Esophagus muscularis mucosa (tissue), 4 donors: ENCODE measurements at regions not wholly inside any gene's neighbourhood (a gene's known extent, or its start where the extent isn't known, plus 50 kb on each side); places are given as distances from the start of the nearest gene placed in this dataset.
A peak's percentile ranks its signal among the peaks of the same experiment; 100 is the strongest.

ENCODE experiments used
- DNase-seq: peaks from one replicate; pipeline ENCODE4 v3.0.0-alpha.2; 2017; ENCODE audit errors: extremely low spot score
- H3K27ac ChIP-seq, 4 donors: fragments of 200-600 bp; sonication (generic); replicated peaks in 1 of 4; 1 replicate in 3 of 4; 2 replicates in 1 of 4; pipeline ENCODE4 v1.5.1; 2016 to 2019; ENCODE audit warnings: mild to moderate bottlenecking in 1 of 4
- H3K27me3 ChIP-seq, 4 donors: fragments of 200-600 bp; sonication (generic); one replicate each; pipeline versions ENCODE4 v1.5.1 to v1.6.0; 2016 to 2019
- H3K36me3 ChIP-seq, 4 donors: fragments of 200-600 bp; sonication (generic); one replicate each; pipeline ENCODE4 v1.5.1; 2016 to 2019
- H3K4me1 ChIP-seq, 4 donors: fragments of 200-600 bp; sonication (generic); one replicate each; pipeline ENCODE4 v1.5.1; 2016 to 2019
- H3K4me3 ChIP-seq, 4 donors: fragments of 200-600 bp; sonication (generic); 1 replicate in 2 of 4; 2 replicates in 2 of 4; pipeline ENCODE4 v1.5.1; 2016 to 2019; ENCODE audit warnings: mild to moderate bottlenecking in 4 of 4, moderate library complexity in 1 of 4
- H3K9me3 ChIP-seq, 4 donors: fragments of 200-600 bp; sonication (generic); 1 replicate in 3 of 4; 2 replicates in 1 of 4; pipeline ENCODE4 v1.5.1; 2016 to 2019
- CTCF ChIP-seq, 3 experiments: fragments of 200-600 bp in 2 of 3; fragments of 450-650 bp in 1 of 3; sonication (generic) in 2 of 3; IDR thresholded peaks; one replicate each; pipeline ENCODE4 v1.5.1; 2017 to 2019; ENCODE audit warnings: antibody characterized with exemption in 3 of 3, mild to moderate bottlenecking in 2 of 3, moderate library complexity in 1 of 3
- EP300 ChIP-seq: sonication (generic); formaldehyde crosslinking; IDR thresholded peaks from one replicate; pipeline ENCODE4 v1.6.1; 2017; ENCODE audit warnings: antibody characterized with exemption
- POLR2A ChIP-seq: fragments of 450-650 bp; IDR thresholded peaks from one replicate; pipeline ENCODE4 v1.6.1; 2017; ENCODE audit warnings: antibody characterized with exemption, moderate library complexity, mild to moderate bottlenecking, low read depth
- POLR2AphosphoS5 ChIP-seq, 2 donors: sonication (generic); formaldehyde crosslinking; IDR thresholded peaks; one replicate each; pipeline ENCODE4 v1.6.1; 2017; ENCODE audit warnings: antibody characterized with exemption in 2 of 2
- WGBS: methylation state at CpG from one replicate; pipeline ENCODE4 v1.1.5; 2018; 5-methylcytosine and 5-hydroxymethylcytosine counted together
- intact Hi-C: fragments of 100-400 bp; cut with DNase I; formaldehyde crosslinking; loops from one replicate; pipeline ENCODE4 v1.15.1; 2023

DNA sequence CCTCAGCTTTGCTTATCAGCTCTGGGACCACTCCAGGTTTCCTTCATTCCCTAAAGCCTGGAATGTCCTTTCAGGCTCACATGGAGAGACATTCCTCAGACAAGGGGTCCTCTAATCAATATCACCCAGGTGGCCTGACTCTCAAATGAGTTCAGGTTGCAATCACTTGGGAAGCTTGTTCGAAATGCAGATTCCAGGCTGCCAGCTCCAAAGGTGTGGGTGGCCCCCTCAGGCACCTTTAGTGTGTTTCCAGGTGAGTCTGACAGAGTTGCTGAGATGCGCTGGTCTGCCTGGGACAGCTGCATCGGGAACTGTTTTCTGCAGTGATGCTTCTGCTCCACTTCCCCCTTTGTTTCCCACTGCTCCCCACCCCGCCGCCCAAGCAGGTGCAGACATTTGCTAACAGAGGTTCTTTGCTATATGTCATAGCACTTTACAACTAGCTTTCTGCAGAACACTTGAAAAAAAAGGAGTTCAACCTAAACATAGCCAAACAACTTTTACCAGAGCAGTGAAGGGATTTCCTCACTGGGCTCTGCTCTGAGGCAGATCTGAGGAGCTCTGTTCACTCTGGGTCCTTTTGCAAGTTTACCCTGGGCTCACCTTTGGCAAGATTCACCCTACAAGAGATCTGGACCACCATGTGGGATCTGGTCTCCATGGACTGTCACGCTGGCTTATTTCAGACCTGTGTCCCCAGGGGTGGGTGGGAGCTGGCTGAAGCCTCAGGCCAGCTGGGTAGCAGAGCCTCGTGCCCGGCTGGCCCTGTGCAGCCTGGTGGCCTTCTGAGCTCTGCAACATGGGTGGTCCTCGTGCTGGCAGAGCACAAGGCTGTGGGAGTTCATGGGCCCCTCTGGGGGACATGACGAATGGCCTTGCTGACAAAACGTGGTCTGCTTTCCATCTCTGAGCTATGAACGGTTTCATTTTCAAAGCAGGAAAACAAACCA, 539.6 kb downstream of the CCDC171 start:
- Histone ChIP-seq H3K27me3 (no peaks in the 10 kb centered on the region), H3K36me3 (no peaks in the 10 kb centered on the region), H3K4me3 (peak overlapping the region in 1 of 4 donors; percentile 11), H3K9me3 (peaks cover 0 to 5% (median 0%) of the 10 kb centered on the region in 4 donors), H3K27ac (no peak overlapping the region), H3K4me1 (no peaks in the 10 kb centered on the region)
- 51% methylated on average over 11 of the region's 12 CpGs for WGBS
- intact Hi-C loops: no loop called here
- no peak for TF ChIP-seq CTCF (IDR thresholded peaks at IDR 0.05)
- no peak for TF ChIP-seq POLR2AphosphoS5 (IDR thresholded peaks at IDR 0.05)
- TF ChIP-seq POLR2A: no peak
- no peak for TF ChIP-seq EP300
- peak; percentile 79 for DNase-seq

DNA sequence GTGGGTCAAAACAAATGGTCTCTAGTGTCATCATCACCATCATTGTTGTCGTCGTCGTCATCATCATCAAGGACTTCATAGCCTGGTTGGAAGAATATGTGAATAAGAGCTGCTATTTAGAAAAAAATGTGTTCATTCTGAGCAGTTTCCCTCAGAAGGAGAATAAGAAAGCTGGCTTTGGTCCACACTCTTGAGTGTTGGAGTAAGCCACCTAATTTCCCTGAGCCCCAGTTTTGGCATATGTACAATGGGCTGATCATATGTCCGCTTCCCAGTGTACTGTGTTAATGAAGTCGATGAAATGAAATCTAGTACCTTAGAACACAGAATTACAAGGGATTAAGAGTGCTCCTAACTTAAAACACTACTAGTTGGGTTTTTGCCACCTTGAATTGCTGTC, 545.5 kb downstream of the CCDC171 start:
- TF ChIP-seq POLR2AphosphoS5 (IDR thresholded peaks at IDR 0.05) (no peak), POLR2A (no peak), CTCF (IDR thresholded peaks at IDR 0.05) (no peak), EP300 (no peak)
- 97% methylated on average over 5 of the region's 5 CpGs for WGBS
- Histone ChIP-seq H3K4me1 (peaks cover 0 to 21% (median 5%) of the 10 kb centered on the region in 4 donors), H3K27ac (no peak overlapping the region), H3K36me3 (no peaks in the 10 kb centered on the region), H3K4me3 (no peak overlapping the region), H3K27me3 (no peaks in the 10 kb centered on the region), H3K9me3 (no peaks in the 10 kb centered on the region)
- no peak for DNase-seq
- intact Hi-C loops: no loop called here

DNA sequence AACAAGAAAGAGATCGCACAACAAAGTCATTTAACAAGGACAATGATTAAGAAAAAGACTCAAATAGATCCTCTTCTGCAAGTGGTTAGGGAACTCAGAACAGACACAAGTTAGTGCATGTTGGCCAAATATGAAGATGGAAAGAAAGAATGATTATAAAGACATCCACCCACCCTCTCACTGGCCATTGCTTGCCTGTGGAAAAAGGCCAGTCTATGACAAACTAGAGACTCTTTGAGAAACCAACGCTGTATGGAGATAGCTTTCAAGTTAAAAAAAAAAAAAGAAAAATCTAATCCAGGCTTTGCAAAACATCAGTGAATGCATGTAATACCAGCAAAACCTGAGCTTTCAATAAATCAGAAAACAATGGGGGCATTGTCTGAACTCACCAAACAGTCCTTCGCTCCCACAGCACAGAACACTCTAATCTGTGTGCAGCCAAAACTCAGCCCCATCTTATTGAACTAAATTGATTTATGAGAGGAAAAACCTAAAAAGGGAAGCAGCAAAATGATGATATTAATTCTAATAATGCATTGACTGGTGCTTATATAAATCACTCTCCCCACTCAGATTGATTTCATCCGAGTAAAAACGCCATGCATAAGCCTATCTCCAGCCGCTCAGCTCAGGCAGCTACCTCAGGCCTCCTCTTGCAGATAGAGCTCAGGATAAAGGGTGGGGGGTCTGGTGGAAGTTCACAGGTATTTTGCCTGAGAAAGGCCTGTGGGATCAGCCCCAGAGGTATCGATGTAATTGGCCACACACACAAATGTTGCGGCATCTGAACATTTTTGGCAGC, 547.1 kb downstream of the CCDC171 start:
- peaks cover 0 to 33% (median 7%) of the 10 kb centered on the region in 4 donors for H3K4me1 ChIP-seq
- no peaks in the 10 kb centered on the region for H3K36me3 ChIP-seq
- intact Hi-C loops: no loop called here
- 82% methylated on average over 8 of the region's 8 CpGs for WGBS
- no peak for DNase-seq
- H3K27ac ChIP-seq: no peak overlapping the region
- H3K27me3 ChIP-seq: no peaks in the 10 kb centered on the region
- H3K9me3 ChIP-seq: no peaks in the 10 kb centered on the region
- no peak for TF ChIP-seq POLR2A
- no peak overlapping the region for H3K4me3 ChIP-seq

- intact Hi-C loops: no loop called here
- Histone ChIP-seq H3K36me3 (no peaks in the 10 kb centered on the region), H3K4me1 (peaks cover 0 to 33% (median 7%) of the 10 kb centered on the region in 4 donors), H3K4me3 (no peak overlapping the region), H3K9me3 (no peaks in the 10 kb centered on the region), H3K27me3 (no peaks in the 10 kb centered on the region), H3K27ac (peak overlapping the region in 3 of 4 donors; percentile 18 to 72 (median 48))
- DNase-seq: no peak
- 59% methylated on average over 7 of the region's 8 CpGs for whole genome bisulfite sequencing
- TF ChIP-seq CTCF (IDR thresholded peaks at IDR 0.05) (no peak), POLR2AphosphoS5 (IDR thresholded peaks at IDR 0.05) (no peak), EP300 (no peak), POLR2A (no peak)
These were observed 547.8 kb downstream of the CCDC171 start for GRCh38 chr9:16100537-16101091.

DNA sequence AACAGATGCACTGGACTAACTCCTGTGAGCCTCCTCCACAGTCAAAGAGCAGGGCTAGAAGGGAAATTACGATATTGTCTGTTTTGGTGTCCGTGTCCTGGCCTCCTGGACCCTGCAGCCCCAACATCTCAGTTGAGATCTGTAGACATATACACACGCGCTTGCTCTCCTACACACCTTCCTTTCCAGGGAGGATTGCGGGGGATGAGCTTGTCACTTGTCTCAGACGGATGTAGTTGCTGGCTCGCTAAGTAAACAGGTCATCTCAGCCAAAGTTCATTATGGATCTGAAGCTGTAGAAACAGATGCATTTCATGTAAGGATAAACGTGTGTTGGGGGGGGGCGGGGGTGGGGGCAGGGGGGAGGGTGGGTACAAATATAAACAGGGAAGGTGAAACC, 549.3 kb downstream of the CCDC171 start:
- no peak for DNase-seq
- Histone ChIP-seq H3K27me3 (no peaks in the 10 kb centered on the region), H3K4me1 (peaks cover 0 to 33% (median 7%) of the 10 kb centered on the region in 4 donors), H3K9me3 (no peaks in the 10 kb centered on the region), H3K36me3 (no peaks in the 10 kb centered on the region), H3K4me3 (no peak overlapping the region), H3K27ac (no peak overlapping the region)
- WGBS: 82% methylated on average over 9 of the region's 9 CpGs
- TF ChIP-seq POLR2A: no peak
- TF ChIP-seq EP300: no peak
- TF ChIP-seq POLR2AphosphoS5 (IDR thresholded peaks at IDR 0.05): no peak
- TF ChIP-seq CTCF (IDR thresholded peaks at IDR 0.05): no peak
- intact Hi-C loops: no loop called here
